Central memory CD8-positive, alpha-beta T cell (primary cell): ENCODE measurements at regions not wholly inside any gene's neighbourhood (a gene's known extent, or its start where the extent isn't known, plus 50 kb on each side); places are given as distances from the start of the nearest gene placed in this dataset.

Source experiments
- ATAC-seq: fragments of 150-1000 bp; cut with Tn5 transposase; replicated peaks from 2 replicates; pipeline ENCODE4 v1.10.0; 2022; ENCODE audit warnings: mild to moderate bottlenecking, moderate FRiP score, moderate number of reproducible peaks; ENCODE audit not compliant: poor library complexity, severe bottlenecking; ENCODE audit errors: extremely low read depth
- DNase-seq, 2 donors: peaks; one replicate each; pipeline ENCODE4 v3.0.0; 2021; ENCODE audit warnings: low spot score in 2 of 2
- H3K27ac Mint-ChIP-seq: one replicate; pipeline ENCODE4 v1.8.0; 2022; ENCODE audit warnings: low read depth, mild to moderate bottlenecking, moderate library complexity, mixed read lengths
- H3K27me3 Mint-ChIP-seq: one replicate; pipeline ENCODE4 v1.8.0; 2022; ENCODE audit warnings: mixed read lengths
- H3K36me3 Mint-ChIP-seq: one replicate; pipeline ENCODE4 v1.8.0; 2022; ENCODE audit warnings: mild to moderate bottlenecking, moderate library complexity, mixed read lengths; ENCODE audit not compliant: insufficient read depth
- H3K4me1 Mint-ChIP-seq: one replicate; pipeline ENCODE4 v1.8.0; 2022; ENCODE audit warnings: mixed read lengths
- H3K4me3 Mint-ChIP-seq: one replicate; pipeline ENCODE4 v1.8.0; 2022; ENCODE audit warnings: mild to moderate bottlenecking, moderate library complexity, mixed read lengths
- H3K9me3 Mint-ChIP-seq: one replicate; pipeline ENCODE4 v1.8.0; 2022; ENCODE audit warnings: mixed read lengths

DNA sequence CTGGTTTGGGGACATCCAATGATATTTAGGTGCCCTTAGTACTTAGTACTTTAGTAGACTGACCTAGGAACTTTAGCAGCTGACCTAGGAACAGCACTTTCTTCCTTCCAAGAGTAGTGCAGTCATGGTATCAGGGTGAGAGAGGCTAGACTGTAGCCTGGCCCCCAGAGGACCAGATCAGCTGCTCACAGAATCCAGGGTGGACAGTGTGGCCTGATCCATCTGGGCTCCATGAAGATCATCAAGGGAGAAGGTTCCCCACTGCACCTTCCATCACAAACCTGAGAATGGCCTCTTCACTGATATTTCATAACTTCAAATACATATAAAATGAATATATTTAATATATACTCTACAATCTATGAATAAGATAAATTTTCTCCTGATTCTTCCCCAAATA is 59.0 kb upstream of the TLR3 start:
- Mint-ChIP-seq H3K4me3 (no peak overlapping the region), H3K36me3 (no peaks in the 10 kb centered on the region), H3K4me1 (no peaks in the 10 kb centered on the region), H3K27me3 (peaks cover 34% of the 10 kb centered on the region), H3K27ac (no peak overlapping the region), H3K9me3 (no peaks in the 10 kb centered on the region)
- no peak for ATAC-seq
- no peak for DNase-seq

DNA sequence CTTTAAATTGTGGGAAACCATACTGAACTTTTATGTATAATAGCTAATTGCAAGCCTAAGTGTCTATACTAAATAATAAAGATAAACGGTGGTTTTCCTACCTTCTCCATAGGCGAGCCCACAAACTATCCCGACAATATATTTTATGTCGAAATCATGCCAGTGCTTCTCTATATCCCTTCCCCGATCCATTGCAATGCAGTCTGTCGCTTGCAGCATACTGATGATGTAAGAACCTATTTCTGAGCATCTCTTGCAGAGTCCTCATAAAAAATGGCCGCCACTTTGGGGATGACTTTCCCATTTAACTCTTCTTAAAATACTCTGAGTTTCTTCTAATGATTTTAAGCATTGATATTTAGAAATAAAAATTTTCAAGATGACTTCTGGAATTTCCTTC is 58.1 kb upstream of the TLR3 start:
- no peaks in the 10 kb centered on the region for H3K4me1 Mint-ChIP-seq
- no peaks in the 10 kb centered on the region for H3K36me3 Mint-ChIP-seq
- no peak for DNase-seq
- H3K27me3 Mint-ChIP-seq, result peaks cover 39% of the 10 kb centered on the region
- ATAC-seq, result no peak
- no peaks in the 10 kb centered on the region for H3K9me3 Mint-ChIP-seq
- no peak overlapping the region for H3K4me3 Mint-ChIP-seq
- no peak overlapping the region for H3K27ac Mint-ChIP-seq

DNA sequence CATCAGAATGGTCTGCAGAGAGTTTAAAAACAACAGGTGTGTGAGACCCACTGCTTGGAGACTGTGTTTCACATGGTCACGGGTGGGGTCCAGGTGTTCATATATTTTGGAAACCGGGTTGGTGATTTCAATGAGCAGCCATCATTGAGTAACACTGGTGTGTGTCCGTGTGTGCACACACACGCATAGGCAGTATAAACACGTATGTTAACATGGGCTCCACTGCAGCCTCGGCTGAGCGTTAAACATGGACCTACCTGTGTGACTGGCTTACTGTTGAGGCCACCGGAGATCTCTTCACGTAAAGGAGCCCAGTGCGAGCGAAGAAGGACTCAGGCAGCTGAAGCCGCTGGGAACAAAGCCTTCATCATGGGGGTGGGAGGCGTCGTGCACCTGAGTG is 56.9 kb upstream of the TLR3 start:
- ATAC-seq (no peak), DNase-seq (no peak)
- H3K27me3 Mint-ChIP-seq, result peaks cover 31% of the 10 kb centered on the region
- H3K27ac Mint-ChIP-seq, result no peak overlapping the region
- no peaks in the 10 kb centered on the region for H3K9me3 Mint-ChIP-seq
- H3K4me1 Mint-ChIP-seq, result no peaks in the 10 kb centered on the region
- no peaks in the 10 kb centered on the region for H3K36me3 Mint-ChIP-seq
- no peak overlapping the region for H3K4me3 Mint-ChIP-seq

DNA sequence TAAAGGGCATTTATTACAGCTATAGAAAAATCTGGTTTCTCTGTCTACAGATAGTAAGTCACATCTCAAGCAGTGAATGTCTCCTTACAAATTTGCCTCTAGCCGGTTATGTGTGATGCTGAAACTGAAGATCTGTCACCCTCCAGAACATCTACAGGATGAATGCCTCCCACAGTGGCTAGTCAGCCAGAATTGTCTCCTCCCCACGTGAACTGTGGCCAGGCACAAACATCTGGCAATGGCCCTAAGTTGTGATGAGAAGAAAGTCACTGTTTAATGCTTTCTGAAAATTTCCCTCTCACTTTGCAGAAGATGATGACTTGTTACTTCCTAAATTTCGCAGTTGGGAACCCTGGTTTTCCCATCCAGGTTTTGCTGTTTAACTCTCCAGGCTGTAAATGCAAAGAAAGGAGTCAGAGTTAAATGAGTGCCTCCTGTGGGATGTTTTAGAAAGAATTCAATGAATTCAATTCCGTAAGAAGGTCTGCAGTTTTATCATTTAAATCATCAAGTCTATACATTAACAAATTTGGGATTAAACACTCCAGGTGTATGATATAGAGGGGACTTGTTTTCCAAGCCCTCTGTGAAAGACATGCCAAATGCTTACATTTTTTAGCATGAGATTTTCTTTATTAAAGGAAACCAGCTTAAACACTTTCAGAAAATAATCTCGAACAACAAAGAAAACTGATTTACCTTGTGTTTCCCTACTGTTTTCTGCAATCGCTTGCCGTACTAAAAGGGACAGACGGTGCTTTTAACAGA is 55.4 kb upstream of the TLR3 start:
- no peak for DNase-seq
- H3K4me1 Mint-ChIP-seq, result no peaks in the 10 kb centered on the region
- no peaks in the 10 kb centered on the region for H3K9me3 Mint-ChIP-seq
- no peaks in the 10 kb centered on the region for H3K36me3 Mint-ChIP-seq
- H3K4me3 Mint-ChIP-seq, result no peak overlapping the region
- no peak overlapping the region for H3K27ac Mint-ChIP-seq
- peaks cover 42% of the 10 kb centered on the region for H3K27me3 Mint-ChIP-seq
- no peak for ATAC-seq

DNA sequence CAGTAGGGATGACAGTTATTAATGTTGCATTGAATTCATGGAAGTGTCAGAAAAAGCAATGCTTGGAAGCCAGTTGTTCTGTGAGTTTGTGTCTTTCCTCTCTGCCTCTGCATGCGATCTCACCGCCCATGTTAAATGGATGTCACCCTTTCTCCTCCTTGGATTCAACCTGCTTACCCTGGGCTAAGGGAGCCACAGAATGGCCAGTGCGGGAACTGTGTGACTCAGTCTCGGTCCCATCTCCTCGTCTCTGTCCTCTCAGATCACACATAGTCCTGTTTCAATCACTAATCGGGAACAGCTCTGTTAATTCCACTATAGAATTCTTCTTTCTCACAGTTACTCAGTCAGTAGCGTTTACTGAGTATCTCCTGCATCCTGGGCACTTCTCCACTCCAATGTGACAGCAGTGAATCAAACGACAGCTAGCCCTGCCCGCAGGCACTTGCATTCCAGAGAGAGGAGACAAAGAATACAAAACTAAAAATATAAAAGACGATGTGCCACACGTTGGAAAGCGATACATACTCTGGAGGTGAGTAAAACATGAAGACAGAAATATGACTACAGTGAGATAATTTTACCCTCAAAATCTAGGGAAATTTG is 53.6 kb upstream of the TLR3 start:
- Mint-ChIP-seq H3K9me3 (no peaks in the 10 kb centered on the region), H3K4me3 (no peak overlapping the region), H3K27ac (no peak overlapping the region), H3K27me3 (peaks cover 51% of the 10 kb centered on the region), H3K36me3 (no peaks in the 10 kb centered on the region), H3K4me1 (no peaks in the 10 kb centered on the region)
- ATAC-seq (no peak), DNase-seq (no peak)

DNA sequence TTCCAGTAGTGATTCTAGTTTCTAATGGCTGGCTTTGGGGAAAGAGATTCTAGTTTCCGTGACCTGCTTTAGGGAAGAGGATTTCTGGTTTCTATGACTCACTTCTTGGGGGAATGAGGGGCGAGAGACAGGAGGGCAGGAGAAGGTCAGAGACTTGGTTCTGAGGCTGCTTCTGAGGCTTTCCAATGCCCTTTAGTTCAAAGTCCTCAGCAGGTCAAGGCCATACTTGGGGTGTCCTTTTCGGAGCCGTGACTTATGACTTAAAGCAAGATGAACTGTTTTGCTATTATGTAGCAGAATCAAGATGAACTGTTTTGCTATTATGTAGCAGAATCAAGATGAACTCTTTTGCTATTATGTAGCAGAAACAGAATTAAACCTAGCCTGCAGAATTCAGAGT is 52.2 kb upstream of the TLR3 start:
- Mint-ChIP-seq H3K27ac (no peak overlapping the region), H3K9me3 (no peaks in the 10 kb centered on the region), H3K36me3 (no peaks in the 10 kb centered on the region), H3K4me3 (no peak overlapping the region), H3K27me3 (peaks cover 52% of the 10 kb centered on the region), H3K4me1 (no peaks in the 10 kb centered on the region)
- no peak for DNase-seq
- no peak for ATAC-seq

DNA sequence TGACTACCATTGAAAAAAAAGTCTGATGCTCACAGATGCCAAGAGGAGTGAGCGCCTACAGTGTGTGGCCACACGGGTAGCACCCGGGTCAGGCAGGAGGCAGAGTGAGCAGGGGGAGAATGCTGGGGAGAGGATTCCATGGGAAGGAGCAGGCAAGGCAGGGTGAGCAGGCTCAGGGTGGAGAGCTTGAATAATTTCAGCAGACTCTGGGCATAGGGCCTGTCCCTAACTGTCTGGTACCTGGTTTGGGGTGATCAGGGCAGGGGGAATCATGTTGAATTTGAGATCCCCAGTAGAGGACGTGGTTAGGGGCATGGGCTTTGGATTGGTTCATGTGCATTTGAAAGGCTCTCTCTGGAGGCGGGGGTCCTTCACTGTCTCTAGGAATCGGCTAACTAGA is 51.2 kb upstream of the TLR3 start:
- H3K27me3 Mint-ChIP-seq, result peaks cover 53% of the 10 kb centered on the region
- H3K9me3 Mint-ChIP-seq, result no peaks in the 10 kb centered on the region
- no peak overlapping the region for H3K27ac Mint-ChIP-seq
- DNase-seq (no peak), ATAC-seq (no peak)
- H3K4me1 Mint-ChIP-seq, result no peaks in the 10 kb centered on the region
- no peaks in the 10 kb centered on the region for H3K36me3 Mint-ChIP-seq
- no peak overlapping the region for H3K4me3 Mint-ChIP-seq

DNA sequence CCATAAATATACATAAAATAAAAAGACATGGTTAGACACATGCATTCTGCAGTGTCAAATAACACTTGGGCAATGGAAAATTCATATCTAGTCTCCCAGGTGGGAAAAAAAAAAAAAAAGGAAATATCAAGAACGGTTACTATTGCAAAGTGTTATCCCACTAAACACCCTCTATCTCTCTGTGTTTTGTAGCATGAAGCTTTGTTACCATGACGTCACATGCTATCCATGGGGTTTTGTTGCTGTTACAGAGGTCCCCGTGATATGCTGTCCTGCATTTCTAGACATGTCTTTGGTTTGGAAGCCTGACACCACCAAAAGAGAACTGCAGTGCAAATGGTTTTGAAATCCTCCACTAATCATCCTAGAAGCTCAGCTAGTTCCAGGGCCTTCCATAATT is 50.7 kb upstream of the TLR3 start:
- H3K36me3 Mint-ChIP-seq, result no peaks in the 10 kb centered on the region
- peaks cover 53% of the 10 kb centered on the region for H3K27me3 Mint-ChIP-seq
- H3K27ac Mint-ChIP-seq, result no peak overlapping the region
- no peaks in the 10 kb centered on the region for H3K9me3 Mint-ChIP-seq
- DNase-seq, result no peak
- no peak for ATAC-seq
- H3K4me1 Mint-ChIP-seq, result no peaks in the 10 kb centered on the region
- H3K4me3 Mint-ChIP-seq, result no peak overlapping the region

DNA sequence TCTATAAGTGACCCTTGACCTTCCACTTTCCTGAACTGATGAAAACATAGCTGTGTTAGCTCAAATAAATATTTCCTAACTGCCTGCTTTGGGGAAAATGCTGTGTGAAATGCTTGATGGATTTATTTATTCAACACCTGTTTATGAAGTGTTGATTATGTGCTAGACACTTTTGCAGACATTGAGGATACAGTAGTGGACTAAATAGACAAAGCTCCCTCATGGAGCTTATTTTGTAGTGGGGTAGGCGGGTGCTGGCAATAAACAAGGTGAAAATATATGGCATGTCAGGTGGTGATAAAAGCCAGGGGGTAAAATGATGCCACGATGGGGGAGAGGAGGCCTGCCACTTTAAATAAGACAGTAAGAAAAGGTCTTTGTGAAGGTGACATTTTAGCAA is 50.2 kb upstream of the TLR3 start:
- no peaks in the 10 kb centered on the region for H3K9me3 Mint-ChIP-seq
- DNase-seq (no peak), ATAC-seq (no peak)
- H3K4me1 Mint-ChIP-seq, result no peaks in the 10 kb centered on the region
- H3K27me3 Mint-ChIP-seq, result peaks cover 57% of the 10 kb centered on the region
- H3K36me3 Mint-ChIP-seq, result no peaks in the 10 kb centered on the region
- no peak overlapping the region for H3K4me3 Mint-ChIP-seq
- no peak overlapping the region for H3K27ac Mint-ChIP-seq
